Prostate gland (tissue), 2 donors: ENCODE measurements at regions not wholly inside any gene's neighbourhood (a gene's known extent, or its start where the extent isn't known, plus 50 kb on each side); places are given as distances from the start of the nearest gene placed in this dataset.

Experiments
- POLR2A ChIP-seq: fragments of 450-650 bp; IDR thresholded peaks from one replicate; pipeline ENCODE4 v1.6.1; 2016; ENCODE audit warnings: antibody characterized with exemption, mild to moderate bottlenecking
- TF ChIP-seq, protein P1 (sequence below), 4 experiments: fragments of 200-600 bp in 2 of 4; fragments of 450-650 bp in 2 of 4; sonication (generic) in 2 of 4; IDR thresholded peaks; 1 replicate in 3 of 4; 2 replicates in 1 of 4; pipeline ENCODE4 v1.5.1; 2016 to 2019; ENCODE audit warnings: antibody characterized with exemption in 4 of 4, mild to moderate bottlenecking in 2 of 4, moderate library complexity in 2 of 4

DNA sequence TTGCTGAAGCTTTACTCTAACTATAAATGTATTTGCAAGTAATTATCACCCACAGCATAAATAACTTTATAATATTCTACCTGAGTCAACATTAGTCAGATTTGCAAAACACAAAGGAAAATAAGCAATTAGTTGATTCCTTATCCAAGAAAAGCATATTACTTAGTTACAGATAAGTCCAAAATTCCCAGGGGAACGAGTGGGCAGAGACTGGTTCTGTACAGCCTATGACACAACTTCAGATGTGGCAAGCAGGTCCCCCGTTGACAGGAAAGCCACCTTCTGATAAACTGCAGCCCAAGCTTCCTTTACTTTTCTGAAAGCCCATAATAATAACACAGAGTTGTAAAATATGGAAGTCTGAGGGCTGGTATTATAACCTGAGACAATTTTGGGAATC is 62.4 kb upstream of the NDP start:
- no peak for TF ChIP-seq POLR2A
- TF ChIP-seq, protein P1, sequence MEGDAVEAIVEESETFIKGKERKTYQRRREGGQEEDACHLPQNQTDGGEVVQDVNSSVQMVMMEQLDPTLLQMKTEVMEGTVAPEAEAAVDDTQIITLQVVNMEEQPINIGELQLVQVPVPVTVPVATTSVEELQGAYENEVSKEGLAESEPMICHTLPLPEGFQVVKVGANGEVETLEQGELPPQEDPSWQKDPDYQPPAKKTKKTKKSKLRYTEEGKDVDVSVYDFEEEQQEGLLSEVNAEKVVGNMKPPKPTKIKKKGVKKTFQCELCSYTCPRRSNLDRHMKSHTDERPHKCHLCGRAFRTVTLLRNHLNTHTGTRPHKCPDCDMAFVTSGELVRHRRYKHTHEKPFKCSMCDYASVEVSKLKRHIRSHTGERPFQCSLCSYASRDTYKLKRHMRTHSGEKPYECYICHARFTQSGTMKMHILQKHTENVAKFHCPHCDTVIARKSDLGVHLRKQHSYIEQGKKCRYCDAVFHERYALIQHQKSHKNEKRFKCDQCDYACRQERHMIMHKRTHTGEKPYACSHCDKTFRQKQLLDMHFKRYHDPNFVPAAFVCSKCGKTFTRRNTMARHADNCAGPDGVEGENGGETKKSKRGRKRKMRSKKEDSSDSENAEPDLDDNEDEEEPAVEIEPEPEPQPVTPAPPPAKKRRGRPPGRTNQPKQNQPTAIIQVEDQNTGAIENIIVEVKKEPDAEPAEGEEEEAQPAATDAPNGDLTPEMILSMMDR (IDR thresholded peaks at IDR 0.05), result no peak
